Breast epithelium (tissue), 4 donors: ENCODE measurements at regions not wholly inside any gene's neighbourhood (a gene's known extent, or its start where the extent isn't known, plus 50 kb on each side); places are given as distances from the start of the nearest gene placed in this dataset.

Experiments
- DNase-seq, 2 donors: peaks; one replicate each; pipeline ENCODE4 v3.0.0-alpha.2; 2019; ENCODE audit warnings: low spot score in 2 of 2
- H3K27ac ChIP-seq, 2 donors: fragments of 200-600 bp; sonication (generic) in 1 of 2; one replicate each; pipeline ENCODE4 v1.5.1; 2016 to 2019; ENCODE audit warnings: mild to moderate bottlenecking in 1 of 2
- H3K27me3 ChIP-seq, 2 donors: fragments of 200-600 bp; sonication (generic) in 1 of 2; one replicate each; pipeline versions ENCODE4 v1.5.1 to v1.6.0; 2017 to 2019; ENCODE audit warnings: control low read depth in 1 of 2, mild to moderate bottlenecking in 1 of 2
- H3K36me3 ChIP-seq: fragments of 200-600 bp; one replicate; pipeline ENCODE4 v1.5.1; 2019
- H3K4me1 ChIP-seq, 2 donors: fragments of 200-600 bp; sonication (generic); one replicate each; pipeline ENCODE4 v1.5.1; 2016 to 2019; ENCODE audit warnings: control low read depth in 1 of 2
- H3K4me3 ChIP-seq, 3 donors: fragments of 200-600 bp; sonication (generic); 1 replicate in 2 of 3; 2 replicates in 1 of 3; pipeline ENCODE4 v1.5.1; 2016 to 2019; ENCODE audit warnings: mild to moderate bottlenecking in 3 of 3, moderate library complexity in 2 of 3
- H3K9me3 ChIP-seq, 2 donors: fragments of 200-600 bp; sonication (generic) in 1 of 2; one replicate each; pipeline ENCODE4 v1.5.1; 2016 to 2019; ENCODE audit warnings: control low read depth in 1 of 2
- POLR2A ChIP-seq: fragments of 450-650 bp; IDR thresholded peaks from one replicate; pipeline ENCODE4 v1.6.1; 2016; ENCODE audit warnings: antibody characterized with exemption, mild to moderate bottlenecking, moderate library complexity
- POLR2AphosphoS5 ChIP-seq, 3 donors: sonication (generic); formaldehyde crosslinking; IDR thresholded peaks; one replicate each; pipeline ENCODE4 v1.6.1; 2017; ENCODE audit warnings: antibody characterized with exemption in 3 of 3
- intact Hi-C: fragments of 100-400 bp; cut with DNase I; formaldehyde crosslinking; loops from one replicate; pipeline ENCODE4 v1.15.1; 2023; ENCODE audit warnings: low total_unique reads
- TF ChIP-seq, protein P1 (sequence below), 3 donors: fragments of 450-650 bp; IDR thresholded peaks; one replicate each; pipeline ENCODE4 v1.5.1; 2016 to 2017; ENCODE audit warnings: antibody characterized with exemption in 3 of 3, mild to moderate bottlenecking in 3 of 3, moderate library complexity in 3 of 3

DNA sequence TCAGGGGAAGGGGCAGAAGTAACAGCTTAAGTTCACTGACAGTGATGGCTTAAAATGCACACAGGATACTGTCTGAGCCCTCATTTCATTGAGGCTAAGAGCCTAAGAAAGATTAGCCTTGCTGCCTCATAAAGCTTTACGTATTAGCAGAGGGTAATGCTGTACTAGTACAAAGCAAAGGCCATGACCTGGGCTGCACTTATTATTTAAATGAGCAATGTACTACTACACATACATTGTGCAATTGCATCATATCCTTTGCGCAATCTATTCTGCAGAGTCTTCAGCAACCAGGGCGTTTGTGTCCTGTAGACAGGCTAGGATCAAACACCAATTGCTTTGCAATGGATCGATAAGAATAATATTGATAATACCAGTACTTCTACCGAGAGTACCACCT, 221.8 kb downstream of the TPRG1 start:
- Histone ChIP-seq H3K4me3 (no peak overlapping the region), H3K36me3 (no peaks in the 10 kb centered on the region), H3K27me3 (no peaks in the 10 kb centered on the region), H3K27ac (no peak overlapping the region), H3K9me3 (no peaks in the 10 kb centered on the region), H3K4me1 (no peaks in the 10 kb centered on the region)
- TF ChIP-seq POLR2A (no peak), POLR2AphosphoS5 (IDR thresholded peaks at IDR 0.05) (no peak)
- TF ChIP-seq, protein P1, sequence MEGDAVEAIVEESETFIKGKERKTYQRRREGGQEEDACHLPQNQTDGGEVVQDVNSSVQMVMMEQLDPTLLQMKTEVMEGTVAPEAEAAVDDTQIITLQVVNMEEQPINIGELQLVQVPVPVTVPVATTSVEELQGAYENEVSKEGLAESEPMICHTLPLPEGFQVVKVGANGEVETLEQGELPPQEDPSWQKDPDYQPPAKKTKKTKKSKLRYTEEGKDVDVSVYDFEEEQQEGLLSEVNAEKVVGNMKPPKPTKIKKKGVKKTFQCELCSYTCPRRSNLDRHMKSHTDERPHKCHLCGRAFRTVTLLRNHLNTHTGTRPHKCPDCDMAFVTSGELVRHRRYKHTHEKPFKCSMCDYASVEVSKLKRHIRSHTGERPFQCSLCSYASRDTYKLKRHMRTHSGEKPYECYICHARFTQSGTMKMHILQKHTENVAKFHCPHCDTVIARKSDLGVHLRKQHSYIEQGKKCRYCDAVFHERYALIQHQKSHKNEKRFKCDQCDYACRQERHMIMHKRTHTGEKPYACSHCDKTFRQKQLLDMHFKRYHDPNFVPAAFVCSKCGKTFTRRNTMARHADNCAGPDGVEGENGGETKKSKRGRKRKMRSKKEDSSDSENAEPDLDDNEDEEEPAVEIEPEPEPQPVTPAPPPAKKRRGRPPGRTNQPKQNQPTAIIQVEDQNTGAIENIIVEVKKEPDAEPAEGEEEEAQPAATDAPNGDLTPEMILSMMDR (IDR thresholded peaks at IDR 0.05), result no peak
- intact Hi-C loops, result no loop called here
- no peak for DNase-seq

DNA sequence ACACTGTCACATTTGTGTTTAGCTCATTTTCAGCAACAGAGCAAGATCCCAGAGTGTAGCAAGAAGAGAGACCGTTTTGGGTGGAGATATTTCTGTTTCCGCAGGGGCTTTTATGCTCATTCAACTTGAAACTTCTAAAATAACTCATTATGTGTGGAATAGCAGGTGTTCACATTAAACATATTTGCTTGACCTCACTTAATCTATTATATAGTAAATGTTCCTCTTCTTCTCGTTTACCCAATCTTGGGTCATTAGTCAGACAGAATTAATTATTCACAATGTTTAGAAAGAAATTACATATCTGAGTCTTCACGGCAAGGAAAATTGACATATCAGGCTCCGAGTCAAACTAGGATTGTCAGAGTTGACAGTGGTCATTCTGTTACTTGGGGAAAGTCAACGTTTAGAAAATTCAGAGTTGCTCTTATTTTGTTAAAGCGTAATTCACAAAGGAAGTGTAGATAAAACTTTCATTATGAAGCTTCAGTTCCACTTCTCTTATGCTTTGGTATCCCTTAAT, 222.9 kb downstream of the TPRG1 start:
- DNase-seq, result no peak
- intact Hi-C loops, result no loop called here
- no peak for TF ChIP-seq POLR2AphosphoS5 (IDR thresholded peaks at IDR 0.05)

GRCh38 chr3:189395825-189396224, 224.1 kb downstream of the TPRG1 start:
- no peaks in the 10 kb centered on the region for H3K36me3 ChIP-seq
- no peak overlapping the region for H3K4me3 ChIP-seq
- TF ChIP-seq POLR2A (no peak), POLR2AphosphoS5 (IDR thresholded peaks at IDR 0.05) (no peak)
- TF ChIP-seq, protein P1 (IDR thresholded peaks at IDR 0.05), result no peak
- H3K27ac ChIP-seq, result no peak overlapping the region
- DNase-seq, result no peak
- H3K4me1 ChIP-seq, result no peaks in the 10 kb centered on the region
- no peaks in the 10 kb centered on the region for H3K9me3 ChIP-seq
- intact Hi-C loops, result no loop called here
- H3K27me3 ChIP-seq, result no peaks in the 10 kb centered on the region

More for the DNA sequence above, 222.9 kb downstream of the TPRG1 start:
- Histone ChIP-seq H3K9me3 (no peaks in the 10 kb centered on the region), H3K27me3 (no peaks in the 10 kb centered on the region), H3K36me3 (no peaks in the 10 kb centered on the region), H3K27ac (no peak overlapping the region), H3K4me1 (no peaks in the 10 kb centered on the region), H3K4me3 (no peak overlapping the region)

GRCh38 chr3:189398656-189399055, 226.9 kb downstream of the TPRG1 start:
- Histone ChIP-seq H3K27ac (no peak overlapping the region), H3K9me3 (no peaks in the 10 kb centered on the region), H3K4me3 (no peak overlapping the region), H3K4me1 (no peaks in the 10 kb centered on the region), H3K36me3 (no peaks in the 10 kb centered on the region), H3K27me3 (no peaks in the 10 kb centered on the region)
- no peak for DNase-seq
- intact Hi-C loops, result no loop called here
- no peak for TF ChIP-seq POLR2A
- TF ChIP-seq, protein P1 (IDR thresholded peaks at IDR 0.05), result no peak
- no peak for TF ChIP-seq POLR2AphosphoS5 (IDR thresholded peaks at IDR 0.05)

DNA sequence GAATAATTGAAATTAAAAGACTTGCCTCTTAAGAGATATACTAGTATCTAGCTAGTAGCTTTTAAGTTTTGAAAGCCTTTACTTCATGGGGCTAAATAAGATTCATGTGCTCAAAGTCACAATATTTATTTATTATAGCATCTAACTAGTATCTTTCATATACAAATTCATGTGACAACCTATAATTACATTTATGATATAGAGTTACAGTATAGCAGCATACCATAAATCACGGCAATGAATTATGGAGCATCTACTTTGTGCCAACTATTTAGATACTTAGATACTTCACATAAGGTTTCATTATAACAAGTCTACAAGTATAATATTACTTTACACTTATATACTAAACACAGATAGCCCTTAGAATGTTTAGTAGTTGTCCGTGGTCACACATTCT, 229.4 kb downstream of the TPRG1 start:
- TF ChIP-seq, protein P1 (IDR thresholded peaks at IDR 0.05), result no peak
- TF ChIP-seq POLR2A (no peak), POLR2AphosphoS5 (IDR thresholded peaks at IDR 0.05) (no peak)
- no peak overlapping the region for H3K27ac ChIP-seq
- no peaks in the 10 kb centered on the region for H3K9me3 ChIP-seq
- intact Hi-C loops, result no loop called here
- no peaks in the 10 kb centered on the region for H3K36me3 ChIP-seq
- H3K4me1 ChIP-seq, result no peaks in the 10 kb centered on the region
- no peak overlapping the region for H3K4me3 ChIP-seq
- DNase-seq, result no peak
- H3K27me3 ChIP-seq, result no peaks in the 10 kb centered on the region

DNA sequence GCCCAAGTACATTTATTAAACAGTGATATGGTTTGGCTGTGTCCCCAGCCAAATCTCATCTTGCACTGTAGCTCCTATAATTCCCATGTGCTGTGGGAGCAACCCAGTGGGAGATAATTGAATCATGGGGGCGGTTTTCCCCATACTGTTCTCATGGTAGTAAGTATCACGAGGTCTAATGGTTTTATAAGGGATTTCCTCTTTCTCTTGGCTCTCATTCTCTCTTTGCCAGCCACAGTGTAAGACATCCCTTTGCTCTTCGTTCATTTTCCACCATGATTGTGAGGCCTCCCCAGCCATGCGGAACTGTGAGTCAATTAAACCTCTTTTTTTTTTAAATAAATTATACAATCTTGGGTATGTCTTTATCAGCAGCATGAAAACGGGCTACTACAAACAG, 228.0 kb upstream of the TP63 start:
- TF ChIP-seq POLR2AphosphoS5 (IDR thresholded peaks at IDR 0.05), result no peak
- TF ChIP-seq POLR2A, result no peak
- TF ChIP-seq, protein P1 (IDR thresholded peaks at IDR 0.05), result no peak
- no peaks in the 10 kb centered on the region for H3K36me3 ChIP-seq
- H3K9me3 ChIP-seq, result no peaks in the 10 kb centered on the region
- H3K27ac ChIP-seq, result no peak overlapping the region
- H3K27me3 ChIP-seq, result no peaks in the 10 kb centered on the region
- H3K4me3 ChIP-seq, result no peak overlapping the region
- H3K4me1 ChIP-seq, result no peaks in the 10 kb centered on the region
- intact Hi-C loops, result no loop called here
- DNase-seq, result no peak
